ENCODE measurements at regions not wholly inside any gene's neighbourhood (a gene's known extent, or its start where the extent isn't known, plus 50 kb on each side); places are given as distances from the start of the nearest gene placed in this dataset.

DNA sequence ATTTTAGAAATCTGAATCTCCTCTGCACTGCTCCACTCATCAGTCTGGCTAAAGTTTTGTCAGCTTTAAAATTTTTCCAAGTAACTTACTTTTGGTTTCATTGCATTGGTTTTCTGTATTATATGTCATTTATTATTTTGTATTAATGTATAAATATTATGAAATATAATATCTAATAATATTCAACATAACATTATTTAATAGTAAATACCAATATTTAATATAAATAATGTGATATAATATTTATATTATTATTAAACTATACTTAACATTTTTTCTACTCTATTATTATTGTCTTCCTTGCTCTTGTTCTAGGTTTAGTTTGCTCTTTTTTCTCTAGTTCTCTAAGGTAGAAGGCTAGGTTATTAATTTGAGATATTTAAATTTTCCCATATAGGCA is 512.1 kb downstream of the AACS start:
- CTCF ChIA-PET: no interaction called here
- Histone ChIP-seq H3K27ac (ENCODE audit: low read depth, low read length) (no peak overlapping the region), H3K27me3 (ENCODE audit: control insufficient read depth, insufficient read depth, low read length) (no peaks in the 10 kb centered on the region), H3K4me3 (ENCODE audit: low read depth, low read length) (no peak overlapping the region), H3K9me3 (ENCODE audit: control insufficient read depth, insufficient read depth, low read length) (peaks cover 3% of the 10 kb centered on the region; the same call in 1 of the 2 replicates)
- no peak for TF ChIP-seq CTCF (IDR thresholded peaks at IDR 0.05; ENCODE audit: low read depth, low read length)
- DNase-seq (ENCODE audit: low read depth, low spot score): no peak
- POLR2A ChIA-PET: no interaction called here

- ChIA-PET CTCF (no interaction called here), POLR2A (no interaction called here)
- no peak overlapping the region for H3K4me3 ChIP-seq (ENCODE audit: low read depth, low read length)
- no peak for TF ChIP-seq CTCF (IDR thresholded peaks at IDR 0.05; ENCODE audit: low read depth, low read length)
- no peak overlapping the region for H3K27ac ChIP-seq (ENCODE audit: low read depth, low read length)
- no peak for DNase-seq (ENCODE audit: low read depth, low spot score)
- H3K27me3 ChIP-seq (ENCODE audit: control insufficient read depth, insufficient read depth, low read length): no peaks in the 10 kb centered on the region
- peaks cover 7% of the 10 kb centered on the region; the same call in 1 of the 2 replicates for H3K9me3 ChIP-seq (ENCODE audit: control insufficient read depth, insufficient read depth, low read length)
Observed at GRCh38 chr12:125579916-125580315, 514.7 kb downstream of the AACS start.

DNA sequence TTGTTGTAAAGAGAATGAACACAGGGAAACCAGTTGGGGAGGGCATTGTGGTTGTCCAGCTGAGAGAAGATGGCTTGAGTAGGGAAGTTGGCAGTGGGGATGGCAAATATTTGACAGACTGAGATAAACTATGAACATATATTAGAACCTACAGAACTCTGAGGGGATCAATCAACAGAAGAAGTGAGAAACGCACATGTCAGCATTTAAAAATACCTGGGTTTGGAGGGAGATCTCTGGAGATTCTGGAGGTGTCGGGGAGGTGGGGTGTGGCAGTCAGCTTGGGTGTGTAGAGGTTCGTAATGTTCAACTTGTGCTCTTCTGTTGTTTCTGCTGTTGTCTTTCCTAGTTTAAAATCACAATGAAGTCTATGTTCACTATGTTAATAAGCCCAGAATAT is 517.8 kb downstream of the AACS start:
- H3K9me3 ChIP-seq (ENCODE audit: control insufficient read depth, insufficient read depth, low read length): peaks cover 8% of the 10 kb centered on the region
- no peaks in the 10 kb centered on the region for H3K27me3 ChIP-seq (ENCODE audit: control insufficient read depth, insufficient read depth, low read length)
- no peak for TF ChIP-seq CTCF (IDR thresholded peaks at IDR 0.05; ENCODE audit: low read depth, low read length)
- H3K4me3 ChIP-seq (ENCODE audit: low read depth, low read length): no peak overlapping the region
- POLR2A ChIA-PET: no interaction called here
- no peak overlapping the region for H3K27ac ChIP-seq (ENCODE audit: low read depth, low read length)
- DNase-seq (ENCODE audit: low read depth, low spot score): no peak
- CTCF ChIA-PET: no interaction called here

DNA sequence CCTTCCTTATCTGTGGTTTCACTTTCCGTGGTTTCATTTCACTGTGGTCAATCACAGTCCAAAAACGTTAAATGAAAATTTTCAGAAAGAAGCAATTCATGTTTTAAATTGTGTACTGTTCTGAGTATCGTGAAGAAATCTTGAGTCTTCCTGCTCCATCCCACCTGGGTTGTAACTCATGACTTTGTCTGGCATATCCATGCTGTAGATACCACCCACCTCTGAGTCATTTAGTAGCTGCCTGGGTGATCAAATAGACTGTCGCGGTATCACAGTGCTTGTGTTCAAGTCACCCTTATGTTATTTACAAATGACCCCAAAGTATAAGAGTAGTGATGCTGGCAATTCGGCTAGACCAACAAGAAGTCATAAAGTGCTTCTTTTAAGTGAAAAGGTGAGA is 521.2 kb downstream of the AACS start:
- POLR2A ChIA-PET: no interaction called here

GRCh38 chr12:125593269-125593668 is 528.0 kb downstream of the AACS start:
- peaks cover 11% of the 10 kb centered on the region for H3K9me3 ChIP-seq (ENCODE audit: control insufficient read depth, insufficient read depth, low read length)
- no peaks in the 10 kb centered on the region for H3K27me3 ChIP-seq (ENCODE audit: control insufficient read depth, insufficient read depth, low read length)
- H3K4me3 ChIP-seq (ENCODE audit: low read depth, low read length): no peak overlapping the region
- no peak for TF ChIP-seq CTCF (IDR thresholded peaks at IDR 0.05; ENCODE audit: low read depth, low read length)
- POLR2A ChIA-PET: no interaction called here
- H3K27ac ChIP-seq (ENCODE audit: low read depth, low read length): no peak overlapping the region
- DNase-seq (ENCODE audit: low read depth, low spot score): no peak
- CTCF ChIA-PET: no interaction called here

More for the DNA sequence above, 521.2 kb downstream of the AACS start:
- Histone ChIP-seq H3K9me3 (ENCODE audit: control insufficient read depth, insufficient read depth, low read length) (peaks cover 10% of the 10 kb centered on the region), H3K27me3 (ENCODE audit: control insufficient read depth, insufficient read depth, low read length) (no peaks in the 10 kb centered on the region), H3K4me3 (ENCODE audit: low read depth, low read length) (no peak overlapping the region), H3K27ac (ENCODE audit: low read depth, low read length) (no peak overlapping the region)
- no peak for DNase-seq (ENCODE audit: low read depth, low spot score)
- CTCF ChIA-PET: no interaction called here
- TF ChIP-seq CTCF (IDR thresholded peaks at IDR 0.05; ENCODE audit: low read depth, low read length): no peak
